Stimulated activated CD8-positive, alpha-beta memory T cell treated with anti-CD3 and anti-CD28 coated beads, Interleukin-4, amount 100 ng/mL, for 4 hours (primary cell): ENCODE measurements at regions not wholly inside any gene's neighbourhood (a gene's known extent, or its start where the extent isn't known, plus 50 kb on each side); places are given as distances from the start of the nearest gene placed in this dataset.

Experiments used
- DNase-seq, 2 donors: peaks; one replicate each; pipeline ENCODE4 v3.0.0-alpha.2; 2020; ENCODE audit warnings: low read depth in 2 of 2, low spot score in 1 of 2

GRCh38 chr9:7984692-7985091 lies 185.1 kb upstream of the DMAC1 start:
- no peak for DNase-seq

- DNase-seq: no peak
Observed at GRCh38 chr9:7984203-7984602, 184.6 kb upstream of the DMAC1 start.

GRCh38 chr9:7983490-7983889 lies 183.9 kb upstream of the DMAC1 start:
- no peak for DNase-seq

DNA sequence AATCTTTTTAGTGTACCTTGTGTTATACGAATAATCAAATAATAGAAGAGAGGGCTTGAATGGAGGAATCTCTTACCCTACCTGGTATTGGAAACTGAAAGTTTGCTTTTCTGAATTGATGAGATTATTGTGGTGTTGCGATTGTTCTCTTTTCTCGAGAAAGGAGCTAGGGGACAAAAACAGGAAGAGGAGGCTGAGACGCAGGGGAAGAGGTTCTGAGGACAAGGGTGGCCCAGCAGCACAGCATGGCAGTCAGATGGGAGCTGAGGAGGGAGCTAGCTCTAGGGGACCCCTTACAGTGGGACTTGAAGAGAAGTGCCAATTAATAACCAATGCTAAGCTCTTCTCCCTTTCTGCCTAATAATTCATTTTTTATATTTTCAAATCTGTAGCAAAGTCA lies 183.3 kb upstream of the DMAC1 start:
- no peak for DNase-seq

DNA sequence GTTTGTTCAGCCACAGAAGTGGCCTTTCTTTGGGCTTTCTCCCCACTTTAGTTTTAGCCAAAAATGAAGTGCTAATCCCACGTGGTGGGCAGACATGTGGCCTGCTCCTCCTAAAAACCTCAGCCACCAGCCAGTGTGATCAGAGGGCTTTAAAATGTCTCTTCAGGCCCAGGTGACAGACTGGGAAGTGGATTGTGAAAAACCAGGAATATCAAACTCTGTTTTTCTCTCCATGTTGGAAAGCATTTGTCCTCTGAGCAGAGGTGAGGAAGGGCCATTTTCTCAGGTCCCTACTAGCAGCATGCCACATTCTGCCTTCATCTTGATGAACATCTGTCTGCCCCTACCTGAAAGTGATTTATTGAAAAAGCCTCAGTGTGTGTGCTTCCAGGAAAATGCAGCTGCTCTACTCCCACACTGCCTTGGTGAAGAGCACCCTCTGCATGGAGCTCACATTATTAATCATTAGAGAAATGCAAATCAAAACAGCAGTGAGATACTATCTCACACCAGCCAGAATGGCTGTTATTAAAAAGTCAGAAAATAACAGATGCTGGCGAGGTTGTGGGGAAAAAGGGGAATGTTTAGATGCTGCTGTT lies 181.2 kb upstream of the DMAC1 start:
- no peak for DNase-seq

- no peak for DNase-seq
Observed at GRCh38 chr9:7980041-7980440, 180.5 kb upstream of the DMAC1 start.

DNA sequence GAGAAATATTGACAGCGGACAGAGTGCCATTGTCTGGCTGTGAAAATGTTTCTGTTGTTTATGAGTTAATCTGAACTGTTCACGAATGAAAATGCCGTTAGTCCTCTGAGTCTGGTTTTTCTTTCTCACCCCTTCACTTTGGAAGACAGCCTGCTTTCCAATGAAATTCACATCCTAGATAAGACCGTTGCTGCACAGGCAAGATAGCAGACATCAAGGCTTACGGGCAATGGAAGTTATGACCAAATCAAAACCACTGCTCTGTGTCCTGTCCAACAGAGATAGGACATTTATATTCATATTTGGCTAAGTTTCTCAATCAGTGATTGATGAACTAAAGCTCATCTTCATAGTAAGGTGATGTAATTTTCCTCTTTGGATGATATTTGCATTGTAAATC lies 180.0 kb upstream of the DMAC1 start:
- DNase-seq: no peak

- DNase-seq: no peak
Observed at GRCh38 chr9:7977586-7977985, 178.0 kb upstream of the DMAC1 start.

GRCh38 chr9:7976856-7977255 lies 177.3 kb upstream of the DMAC1 start:
- DNase-seq: no peak

DNA sequence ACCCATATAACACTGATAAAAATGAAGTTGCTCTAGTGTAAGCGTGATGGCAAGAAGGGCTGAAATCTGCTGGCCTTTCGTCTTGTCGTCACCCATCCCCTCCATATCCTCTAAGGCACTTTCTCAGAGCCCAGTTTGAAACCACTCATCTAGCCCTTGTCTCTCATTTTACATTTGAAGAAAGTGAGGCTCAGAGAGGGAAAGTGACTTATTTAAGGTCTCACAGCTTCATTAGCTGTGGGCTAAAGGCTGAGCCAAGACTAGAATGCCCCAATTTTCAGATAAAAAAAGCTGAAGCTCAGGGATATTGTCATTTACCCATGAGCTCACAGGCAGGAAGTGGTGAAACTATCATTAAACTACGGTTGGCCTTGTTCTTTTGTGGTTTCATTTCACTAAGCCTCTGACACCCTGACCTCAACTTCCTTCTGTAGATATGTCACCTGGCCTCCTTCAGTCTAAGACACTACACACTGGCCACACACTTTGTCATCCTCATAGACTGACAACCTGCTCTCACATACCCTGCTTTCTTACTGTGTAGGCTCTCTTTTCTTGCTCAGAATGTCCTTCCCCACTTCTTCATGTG lies 176.7 kb upstream of the DMAC1 start:
- DNase-seq: peak; percentile 10 to 11

DNA sequence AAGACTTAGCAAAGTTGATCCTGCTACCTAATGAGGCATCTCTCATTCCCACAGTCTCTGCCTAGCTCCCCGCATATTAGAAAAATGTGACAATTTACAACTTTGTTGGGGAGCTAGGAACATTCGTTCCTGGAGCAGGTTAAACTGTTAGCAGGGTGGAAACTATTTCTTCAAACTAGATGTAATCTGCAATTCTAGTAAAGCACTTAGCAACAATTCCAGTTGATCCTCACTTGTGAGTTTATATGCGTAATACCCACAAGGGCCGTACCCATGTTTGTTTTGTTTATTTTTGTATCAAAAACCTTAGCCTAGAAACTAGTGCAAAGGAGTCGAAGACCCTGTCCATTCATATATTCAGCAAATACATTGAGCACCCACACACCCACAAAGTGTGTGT lies 175.8 kb upstream of the DMAC1 start:
- DNase-seq: no peak

DNA sequence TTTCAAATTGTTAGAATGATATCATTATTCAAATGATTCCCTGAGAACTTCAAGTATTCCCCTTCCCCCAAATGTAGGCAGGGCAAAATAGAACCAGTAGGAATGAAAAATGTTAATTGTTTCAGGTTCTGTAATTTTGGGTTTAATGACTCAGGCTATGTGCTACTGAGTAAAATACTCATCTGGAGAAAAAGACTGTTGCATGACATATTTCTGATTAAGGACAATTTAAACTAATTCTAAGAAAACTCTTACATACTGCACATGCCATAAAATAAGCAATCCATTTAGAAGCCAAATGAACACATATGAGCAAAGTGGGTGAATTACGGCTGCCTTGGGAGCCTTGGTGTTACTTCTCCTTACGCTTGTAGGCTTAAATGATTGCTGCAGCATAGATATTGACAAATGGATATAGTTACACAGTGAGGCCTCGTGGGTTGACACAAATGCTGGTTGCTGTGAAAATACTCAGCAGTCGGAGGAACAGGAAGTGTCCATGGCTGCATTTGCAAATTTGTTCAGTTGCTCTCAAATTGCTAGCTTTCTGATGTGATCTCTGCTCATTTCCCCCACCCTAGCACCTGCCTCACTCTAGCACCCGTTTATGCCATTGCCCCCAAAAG lies 174.9 kb upstream of the DMAC1 start:
- DNase-seq: no peak

- no peak for DNase-seq
Observed at GRCh38 chr9:7973123-7973522, 173.5 kb upstream of the DMAC1 start.

- DNase-seq: no peak
Observed at GRCh38 chr9:7970681-7971330, 171.2 kb upstream of the DMAC1 start.

GRCh38 chr9:7968687-7969086 lies 169.1 kb upstream of the DMAC1 start:
- DNase-seq: no peak

DNA sequence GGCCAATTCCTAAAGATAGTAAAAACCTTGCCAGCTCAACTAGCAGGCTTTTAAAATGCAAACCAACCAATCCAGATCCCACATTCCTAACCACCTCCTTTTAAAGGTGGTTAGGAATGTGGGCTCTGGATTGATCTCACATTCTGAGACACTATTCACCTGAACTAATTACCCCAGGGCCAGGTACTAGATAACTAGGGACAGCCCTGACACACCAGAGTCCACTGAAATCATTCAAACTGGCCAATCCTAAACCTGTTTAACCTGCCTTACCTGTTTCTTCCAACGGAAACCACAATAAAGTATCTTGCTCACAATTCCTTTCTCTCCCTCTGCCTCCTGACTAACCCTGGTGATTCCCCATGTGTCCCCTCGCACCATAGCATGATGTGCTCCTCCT lies 168.3 kb upstream of the DMAC1 start:
- no peak for DNase-seq

GRCh38 chr9:7967093-7967827 lies 167.7 kb upstream of the DMAC1 start:
- DNase-seq: no peak

DNA sequence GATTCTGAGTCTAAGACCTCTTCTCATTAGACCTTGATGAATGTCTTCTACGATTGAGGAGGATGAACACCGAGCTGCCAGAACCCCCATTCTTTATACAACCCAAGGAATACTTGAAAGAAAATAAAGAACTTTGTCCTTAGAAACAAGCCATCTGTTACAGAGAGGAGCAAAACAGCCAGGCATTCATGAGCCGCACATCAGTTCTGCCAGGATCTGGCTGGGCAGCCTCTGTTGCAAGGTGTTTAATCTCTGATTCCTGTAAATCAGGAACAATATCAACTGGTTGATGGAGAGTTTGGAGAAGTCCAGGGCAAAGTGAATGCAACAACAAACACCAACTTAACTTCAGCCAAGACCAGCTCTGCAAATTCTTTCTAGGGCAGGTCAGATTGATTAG lies 165.5 kb upstream of the DMAC1 start:
- no peak for DNase-seq

- DNase-seq: no peak
Observed at GRCh38 chr9:7963026-7963425, 163.4 kb upstream of the DMAC1 start.

DNA sequence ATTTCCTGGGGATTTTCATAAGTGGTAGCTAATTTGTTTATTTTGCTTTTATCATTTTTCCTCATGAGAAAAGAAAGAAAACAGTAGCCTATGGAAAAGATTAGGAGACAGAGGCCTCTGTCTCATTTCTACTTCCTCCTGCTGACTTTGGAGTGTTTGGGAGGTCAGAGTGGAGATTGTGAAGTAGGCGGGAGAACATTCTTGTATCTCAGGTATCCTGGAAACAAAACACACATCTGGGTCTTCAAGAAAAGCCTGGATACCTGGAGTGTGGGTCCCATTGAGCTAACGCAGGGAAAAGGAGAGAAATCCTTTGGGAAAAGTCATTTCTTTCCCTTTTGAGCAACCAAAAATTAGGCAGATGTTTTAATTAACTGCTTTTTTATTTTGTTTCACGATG lies 161.5 kb upstream of the DMAC1 start:
- no peak for DNase-seq

DNA sequence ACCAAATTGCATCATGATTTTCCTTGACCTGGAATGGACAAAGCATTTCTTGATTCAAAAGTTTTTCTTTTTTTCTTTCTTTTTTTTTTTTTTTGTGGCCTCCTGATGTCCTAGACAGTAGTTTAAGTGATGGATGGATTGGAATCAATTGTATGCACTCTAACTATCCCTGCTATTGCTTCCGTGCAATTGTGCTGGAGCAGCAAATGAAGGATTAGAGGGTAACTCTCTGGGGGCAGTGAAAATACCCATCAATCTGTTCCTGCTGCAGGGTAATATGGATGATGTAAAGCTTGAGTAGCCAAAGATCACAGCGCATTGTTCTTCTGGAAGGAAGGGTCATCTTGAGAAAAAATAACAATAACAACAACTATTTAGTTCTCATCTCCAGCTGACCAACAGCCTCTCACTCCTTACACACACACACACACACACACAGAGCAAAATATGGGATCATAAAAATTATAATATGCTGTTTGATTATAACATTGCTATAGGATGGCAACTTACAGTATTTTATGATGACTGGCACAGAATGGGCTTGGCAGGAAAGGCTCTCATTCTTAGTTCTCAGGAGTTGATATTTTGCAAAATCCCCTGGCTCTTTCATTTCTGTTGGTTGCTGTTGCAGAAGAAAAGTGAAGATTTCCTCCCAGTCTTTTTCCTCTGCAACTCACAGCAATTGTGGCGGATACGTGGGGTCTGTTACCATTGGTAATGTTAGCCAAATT lies 160.9 kb upstream of the DMAC1 start:
- no peak for DNase-seq
